ENCODE measurements at regions not wholly inside any gene's neighbourhood (a gene's known extent, or its start where the extent isn't known, plus 50 kb on each side); places are given as distances from the start of the nearest gene placed in this dataset.

- FAIRE-seq (no peak), DNase-seq (ENCODE audit: low read depth in 1 of 2, low spot score in 2 of 2) (no peak)
- Histone ChIP-seq H3K23me2 (ENCODE audit: low read depth, low read length) (no peaks in the 10 kb centered on the region), H3K27me3 (replicated peaks in 1 of 4; ENCODE audit: control insufficient read depth in 3 of 4, extremely low read depth in 1 of 4, insufficient read depth in 3 of 4, low read length in 3 of 4) (no peaks in the 10 kb centered on the region), H4K91ac (replicated peaks; ENCODE audit: insufficient read length, low read length) (no peak overlapping the region), H2BK20ac (ENCODE audit: low read length) (no peak overlapping the region), H2BK120ac (replicated peaks; ENCODE audit: low read depth, low read length) (no peak overlapping the region), H3K4me1 (replicated peaks in 1 of 4; ENCODE audit: control insufficient read depth in 3 of 4, insufficient read depth in 4 of 4, low read length in 3 of 4) (no peaks in the 10 kb centered on the region), H2BK12ac (ENCODE audit: low read depth, low read length) (no peak overlapping the region), H3K18ac (ENCODE audit: extremely low read depth, low read length) (no peak overlapping the region), H2AFZ (ENCODE audit: low read length) (no peak overlapping the region), H3K14ac (ENCODE audit: insufficient read length) (no peak overlapping the region), H3K79me2 (ENCODE audit: control insufficient read depth in 1 of 2, insufficient read depth in 2 of 2, low read length in 2 of 2) (no peaks in the 10 kb centered on the region), H3K79me1 (ENCODE audit: low read depth, low read length) (no peaks in the 10 kb centered on the region), H3K4me3 (ENCODE audit: extremely low read depth in 1 of 4, insufficient read depth in 2 of 4, low read depth in 3 of 4, low read length in 4 of 4) (no peak overlapping the region), H3K9me3 (ENCODE audit: insufficient read depth in 2 of 2, low read depth in 1 of 2, low read length in 1 of 2) (no peaks in the 10 kb centered on the region), H3K4me2 (ENCODE audit: insufficient read depth in 1 of 2, low read depth in 2 of 2, low read length in 2 of 2) (no peak overlapping the region), H3K27ac (ENCODE audit: low read depth, low read length) (no peak overlapping the region), H4K5ac (ENCODE audit: insufficient read length, low read depth, low read length) (no peak overlapping the region), H3K4ac (replicated peaks; ENCODE audit: insufficient read length, low read depth, low read length) (no peak overlapping the region), H4K20me1 (replicated peaks in 1 of 2; ENCODE audit: control insufficient read depth in 1 of 2, insufficient read depth in 2 of 2, low read length in 2 of 2) (no peaks in the 10 kb centered on the region), H3K56ac (replicated peaks; ENCODE audit: insufficient read length, low read depth, low read length) (no peak overlapping the region), H2BK15ac (ENCODE audit: low read length) (no peak overlapping the region), H2AK5ac (ENCODE audit: low read depth, low read length) (no peak overlapping the region), H2BK5ac (ENCODE audit: low read depth, low read length) (no peak overlapping the region), H4K8ac (ENCODE audit: extremely low read depth, insufficient read depth, low read length) (no peak overlapping the region), H3K36me3 (ENCODE audit: control insufficient read depth in 2 of 4, insufficient read depth in 4 of 4, low read length in 3 of 4) (no peaks in the 10 kb centered on the region), H3K23ac (ENCODE audit: insufficient read length) (no peak overlapping the region), H3K9ac (replicated peaks in 1 of 4; ENCODE audit: extremely low read depth in 1 of 4, low read depth in 3 of 4, low read length in 3 of 4) (no peak overlapping the region)
- WGBS, 2 experiments (ENCODE audit: extremely low coverage in 1 of 2, insufficient coverage in 1 of 2, insufficient read length in 1 of 2, insufficient replicate concordance in 2 of 2, low coverage in 1 of 2, low lambda C conversion rate in 2 of 2, missing lambda C conversion rate in 1 of 2): 86% methylated on average over 1 of the region's 1 CpG; no CpG with 5 or more reads in 1 of the 2 experiments
- POLR2A ChIA-PET (ENCODE audit: partially characterized antibody): no interaction called here
- no peak for TF ChIP-seq RBBP5 (IDR thresholded peaks at IDR 0.05; ENCODE audit: borderline replicate concordance, low read depth, low read length)
- no peak for TF ChIP-seq SP2 (IDR thresholded peaks at IDR 0.05; ENCODE audit: low read length)
- no peak for TF ChIP-seq CHD1 (IDR thresholded peaks at IDR 0.05; ENCODE audit: low read depth, low read length)
- TF ChIP-seq HDAC6 (IDR thresholded peaks at IDR 0.05; ENCODE audit: low read depth, low read length): no peak
- no peak for TF ChIP-seq TAF7 (optimal IDR thresholded peaks at IDR 0.05; ENCODE audit: borderline replicate concordance, low read depth, low read length)
- no peak for TF ChIP-seq TAF1 (IDR thresholded peaks at IDR 0.05; ENCODE audit: low read depth, low read length)
- CTCF ChIA-PET (ENCODE audit: partially characterized antibody): interaction anchor here (1.5 kb wide), 1 partner anchor 252 kb away, joined by 4 read pairs; no protein-coding TSS in a partner anchor
These were observed 180.7 kb downstream of the PAH start for GRCh38 chr12:102736328-102736727.

Measured in H1 (cell line).